Medulla oblongata (tissue), 1 donor: ENCODE measurements at regions not wholly inside any gene's neighbourhood (a gene's known extent, or its start where the extent isn't known, plus 50 kb on each side); places are given as distances from the start of the nearest gene placed in this dataset.
"Not testable (repeated sequence)": the region's sequence is repeated elsewhere in the genome, so short reads cannot be mapped to it uniquely, and the experiment has no call there.

ENCODE experiments used
- DNase-seq: peaks from one replicate; pipeline ENCODE4 v3.0.0-alpha.2; 2015; ENCODE audit errors: extremely low spot score

GRCh38 chr15:20267996-20268395 lies 273.6 kb downstream of the GOLGA6L6 start:
- DNase-seq, result not testable (repeated sequence)

- DNase-seq, result not testable (repeated sequence)
Measured at GRCh38 chr15:20267051-20267730, 274.4 kb downstream of the GOLGA6L6 start.

GRCh38 chr15:20265710-20266109 lies 275.9 kb downstream of the GOLGA6L6 start:
- DNase-seq, result not testable (repeated sequence)

- not testable (repeated sequence) for DNase-seq
Measured at GRCh38 chr15:20261321-20262280, 280.0 kb downstream of the GOLGA6L6 start.

- not testable (repeated sequence) for DNase-seq
Measured at GRCh38 chr15:20260650-20261049, 280.9 kb downstream of the GOLGA6L6 start.

- not testable (repeated sequence) for DNase-seq
Measured at GRCh38 chr15:20259559-20260190, 281.9 kb downstream of the GOLGA6L6 start.

GRCh38 chr15:20256394-20256793 lies 285.2 kb downstream of the GOLGA6L6 start:
- DNase-seq, result not testable (repeated sequence)

GRCh38 chr15:20255641-20256040 lies 286.0 kb downstream of the GOLGA6L6 start:
- not testable (repeated sequence) for DNase-seq

- not testable (repeated sequence) for DNase-seq
Measured at GRCh38 chr15:20253047-20253615, 288.5 kb downstream of the GOLGA6L6 start.

- DNase-seq, result not testable (repeated sequence)
Measured at GRCh38 chr15:20252040-20252439, 289.6 kb downstream of the GOLGA6L6 start.

GRCh38 chr15:20251214-20252005 lies 290.2 kb downstream of the GOLGA6L6 start:
- not testable (repeated sequence) for DNase-seq

GRCh38 chr15:20250206-20250605 lies 291.4 kb downstream of the GOLGA6L6 start:
- DNase-seq, result not testable (repeated sequence)

GRCh38 chr15:20249677-20249970 lies 292.0 kb downstream of the GOLGA6L6 start:
- not testable (repeated sequence) for DNase-seq

- DNase-seq, result not testable (repeated sequence)
Measured at GRCh38 chr15:20248434-20248833, 293.2 kb downstream of the GOLGA6L6 start.

- DNase-seq, result not testable (repeated sequence)
Measured at GRCh38 chr15:20247137-20247536, 294.5 kb downstream of the GOLGA6L6 start.

GRCh38 chr15:20246624-20247023 lies 295.0 kb downstream of the GOLGA6L6 start:
- DNase-seq, result not testable (repeated sequence)

- not testable (repeated sequence) for DNase-seq
Measured at GRCh38 chr15:20245856-20246255, 295.7 kb downstream of the GOLGA6L6 start.

- not testable (repeated sequence) for DNase-seq
Measured at GRCh38 chr15:20244792-20245191, 296.8 kb downstream of the GOLGA6L6 start.

GRCh38 chr15:20243486-20244240 lies 297.9 kb downstream of the GOLGA6L6 start:
- DNase-seq, result not testable (repeated sequence)

- DNase-seq, result not testable (repeated sequence)
Measured at GRCh38 chr15:20240366-20240917, 301.2 kb downstream of the GOLGA6L6 start.
